HepG2 (cell line): ENCODE measurements at regions not wholly inside any gene's neighbourhood (a gene's known extent, or its start where the extent isn't known, plus 50 kb on each side); places are given as distances from the start of the nearest gene placed in this dataset.

Experiments used
- MTA1 ChIP-seq: sonication (generic); formaldehyde crosslinking; IDR thresholded peaks from 2 replicates; pipeline ENCODE4 v1.4.0; 2020; ENCODE audit warnings: missing genetic modification reagents, mild to moderate bottlenecking, borderline replicate concordance
- NFAT5 ChIP-seq: sonication (generic); formaldehyde crosslinking; IDR thresholded peaks from 2 replicates; pipeline ENCODE4 v1.4.0; 2020; ENCODE audit warnings: missing genetic modification reagents
- RXRA ChIP-seq: sonication (generic); formaldehyde crosslinking; IDR thresholded peaks from 2 replicates; pipeline ENCODE4 v1.5.1; 2020; ENCODE audit warnings: missing genetic modification reagents
- THRA ChIP-seq: sonication (generic); formaldehyde crosslinking; IDR thresholded peaks from 2 replicates; pipeline ENCODE4 v1.4.0; 2020; ENCODE audit warnings: missing genetic modification reagents, borderline replicate concordance
- ZNF687 ChIP-seq: sonication (generic); formaldehyde crosslinking; IDR thresholded peaks from 2 replicates; pipeline ENCODE4 v1.5.1; 2020; ENCODE audit warnings: mild to moderate bottlenecking, missing genetic modification reagents, moderate library complexity
- ZNF691 ChIP-seq: sonication (generic); formaldehyde crosslinking; IDR thresholded peaks from 2 replicates; pipeline ENCODE4 v1.4.0; 2020; ENCODE audit warnings: missing genetic modification reagents, low read depth, mild to moderate bottlenecking, borderline replicate concordance
- ZNF7 ChIP-seq: IDR thresholded peaks from 2 replicates; pipeline ENCODE4 v1.6.1; 2016; ENCODE audit warnings: missing biosample characterization, missing genetic modification reagents

- TF ChIP-seq ZNF691 (CRISPR knock-in tag) (0 out of 2 replicates have a peak, but pooled peaks have one; percentile 47), MTA1 (CRISPR knock-in tag) (0 out of 2 replicates have a peak, but pooled peaks have one; percentile 19), ZNF687 (CRISPR knock-in tag) (0 out of 2 replicates have a peak, but pooled peaks have one; percentile 18), ZNF7 (0 out of 2 replicates have a peak, but pooled peaks have one; percentile 3), NFAT5 (CRISPR knock-in tag) (no peak), THRA (peak; percentile 88; the same call in 1 of the 2 replicates), RXRA (CRISPR knock-in tag) (peak; percentile 57; the same call in 1 of the 2 replicates)
Measured at GRCh38 chr20:24149881-24150307, 161.3 kb upstream of the GGTLC1 start (continued).
